Stimulated activated CD8-positive, alpha-beta memory T cell treated with anti-CD3 and anti-CD28 coated beads, Interleukin-12 subunit alpha, Interleukin-12 subunit beta, amount 100 ng/mL, for 24 hours (primary cell): ENCODE measurements at regions not wholly inside any gene's neighbourhood (a gene's known extent, or its start where the extent isn't known, plus 50 kb on each side); places are given as distances from the start of the nearest gene placed in this dataset.
"Not testable (repeated sequence)": the region's sequence is repeated elsewhere in the genome, so short reads cannot be mapped to it uniquely, and the experiment has no call there.

ENCODE experiments used
- DNase-seq: peaks from one replicate; pipeline ENCODE4 v3.0.0-alpha.2; 2020; ENCODE audit errors: extremely low read depth

DNA sequence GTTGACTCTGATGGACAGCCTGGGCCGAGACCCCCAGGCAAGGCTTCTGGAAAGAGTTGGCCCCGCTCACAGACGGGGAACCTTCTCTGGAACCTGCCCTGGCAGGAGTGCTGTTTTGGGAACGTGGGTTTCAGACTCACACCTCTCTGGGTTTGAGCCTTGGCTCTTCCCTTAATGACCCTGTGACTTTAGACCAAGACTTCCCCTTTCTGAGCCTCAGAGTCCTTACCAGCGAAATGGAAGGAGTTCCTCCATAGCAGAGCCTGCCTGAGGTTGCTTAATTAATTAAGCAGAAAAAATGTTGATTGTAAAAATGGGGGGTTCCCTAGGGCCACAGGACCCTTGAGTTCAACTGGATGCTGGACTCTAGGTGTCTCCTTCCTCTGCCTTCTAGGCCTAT, 408.2 kb downstream of the SEC14L1 start:
- DNase-seq, result no peak

DNA sequence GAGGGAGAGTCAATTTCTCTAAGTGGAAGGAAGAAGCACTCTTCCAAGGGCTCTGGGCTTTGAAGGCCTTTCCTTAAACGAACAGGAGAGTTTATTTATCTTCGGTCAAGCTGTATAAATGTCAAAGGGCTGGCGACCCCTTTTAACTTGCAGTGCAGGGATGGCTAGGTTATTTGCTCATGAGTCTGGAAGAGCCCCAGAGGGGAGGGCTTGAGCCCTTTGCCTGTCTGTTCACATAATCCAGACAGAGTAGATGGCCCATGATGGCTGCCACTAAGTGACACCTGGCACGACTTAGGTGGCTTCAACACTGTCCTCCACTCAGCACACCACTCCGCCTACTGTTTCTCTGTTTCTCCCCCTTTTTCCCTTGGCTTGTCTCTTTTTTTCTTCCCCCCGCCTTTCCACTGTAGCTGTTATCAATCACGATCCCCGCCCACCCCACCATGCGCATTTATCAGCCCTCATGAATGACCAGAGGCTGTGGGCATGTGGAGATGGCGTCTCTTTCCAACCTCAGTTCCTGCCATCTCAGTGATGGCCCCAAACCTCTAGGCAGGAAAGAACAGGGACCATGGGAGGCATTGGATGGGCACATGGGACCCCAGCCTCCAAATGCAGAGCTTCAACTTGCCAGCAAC, 408.7 kb upstream of the TNRC6C start:
- no peak for DNase-seq

DNA sequence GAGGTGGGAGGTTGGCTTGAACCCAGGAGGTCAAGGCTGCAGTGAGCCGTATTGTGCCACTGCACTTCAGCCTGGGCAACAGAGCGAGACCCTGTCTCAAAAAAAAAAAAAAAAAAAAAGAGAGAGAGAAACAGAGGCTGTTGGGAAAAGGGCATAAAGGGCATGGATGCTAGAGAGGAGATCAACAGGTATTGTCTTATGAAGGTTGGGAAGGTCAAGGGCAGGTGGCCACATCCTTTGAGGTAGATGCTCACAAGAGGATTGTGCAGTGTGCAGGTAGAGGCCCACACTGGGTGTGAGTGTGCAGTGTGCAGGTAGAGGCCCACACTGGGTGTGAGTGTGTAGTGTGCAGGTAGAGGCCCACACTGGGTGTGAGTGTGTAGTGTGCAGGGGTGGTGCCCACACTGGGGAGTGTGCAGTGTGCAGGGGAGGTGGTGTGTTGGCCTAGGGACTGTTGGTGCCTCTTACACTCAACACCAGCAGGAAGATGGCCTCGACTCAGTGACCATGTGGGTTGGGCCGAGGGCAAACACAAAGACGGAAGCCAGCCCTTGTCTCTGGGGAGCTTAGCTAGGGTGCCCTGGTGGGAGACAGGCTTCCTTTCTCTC, 404.9 kb upstream of the TNRC6C start:
- DNase-seq, result no peak

DNA sequence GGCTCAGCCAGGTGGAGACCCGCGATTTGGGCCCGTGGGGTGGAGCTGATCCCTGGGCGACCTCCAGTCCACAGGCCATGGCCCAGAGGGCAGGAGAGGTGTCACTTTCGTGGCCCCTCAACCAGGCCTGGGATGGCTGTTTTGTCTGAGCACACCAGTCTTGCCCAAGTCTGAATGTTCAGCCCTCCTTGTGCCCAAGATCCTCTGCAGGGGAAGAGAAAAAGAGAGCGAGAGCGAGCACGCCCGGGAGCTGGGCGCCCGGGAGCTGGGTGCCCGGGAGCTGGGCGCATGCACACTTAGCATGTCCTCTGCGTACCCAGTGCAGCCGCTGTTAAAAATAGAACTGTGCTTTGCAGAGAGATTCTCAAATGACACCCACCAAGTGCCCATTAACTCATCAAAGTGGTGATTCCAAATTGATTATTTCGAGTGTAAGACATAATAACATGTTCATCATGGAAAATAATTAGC, 403.3 kb upstream of the TNRC6C start:
- no peak for DNase-seq

DNA sequence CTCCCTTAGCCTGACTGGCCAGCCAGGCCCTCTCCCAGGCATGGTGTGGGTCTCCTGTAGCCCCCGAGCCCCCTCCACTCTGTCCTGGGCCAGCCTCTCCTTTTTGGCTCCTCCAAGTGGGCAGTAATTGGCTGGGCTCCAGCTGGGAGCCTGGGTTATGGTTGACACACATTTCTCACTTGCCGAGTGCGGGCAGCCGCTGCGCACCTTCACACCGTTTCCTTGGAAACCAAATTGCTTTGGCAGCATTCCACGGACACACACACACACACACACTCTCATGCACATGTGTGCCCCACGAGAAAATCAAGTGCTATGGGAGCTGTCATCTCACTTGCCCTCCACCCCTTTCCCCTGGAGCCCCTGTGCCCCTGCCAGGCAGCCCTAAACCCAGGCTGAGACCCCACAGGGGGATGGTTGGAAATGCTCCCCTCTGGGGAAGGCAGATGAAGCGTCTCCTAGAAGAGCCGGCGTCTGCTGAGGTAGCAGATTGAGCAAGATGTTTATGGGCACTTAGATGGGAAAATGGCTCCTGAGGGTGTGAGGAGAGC, 402.7 kb upstream of the TNRC6C start:
- no peak for DNase-seq

DNA sequence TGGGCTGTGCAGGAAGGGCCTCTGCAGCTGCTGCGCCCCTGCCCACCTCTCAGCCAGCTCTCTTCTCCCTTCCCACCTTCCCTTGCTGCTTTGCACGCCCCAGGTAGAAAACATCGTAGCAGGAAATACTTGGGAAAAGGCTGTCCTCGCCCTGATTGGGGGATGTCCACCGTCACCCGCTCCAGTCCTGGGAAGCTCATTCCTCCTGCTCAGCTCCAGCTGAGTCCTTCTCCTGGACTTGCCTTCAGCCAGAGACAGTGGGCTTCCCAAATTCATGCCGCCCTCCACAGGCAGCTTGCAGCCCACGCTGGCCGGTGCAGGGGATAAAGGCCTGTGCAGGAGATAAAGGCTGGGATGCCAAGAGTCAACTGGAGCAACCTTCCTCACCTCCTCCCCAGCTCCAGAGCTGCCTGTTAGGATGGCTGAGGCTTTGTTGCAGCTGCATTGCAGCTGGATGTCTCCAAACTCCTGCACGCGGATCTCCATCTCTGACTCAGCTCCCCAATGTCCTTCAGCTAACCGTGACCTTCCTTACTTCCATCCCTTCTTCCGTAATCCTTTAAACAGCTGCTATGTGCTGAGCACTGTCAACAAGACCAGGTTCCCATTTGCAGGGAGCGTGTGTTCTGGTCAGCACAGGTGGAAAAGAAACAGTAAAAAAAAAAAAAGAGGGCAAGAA, 402.0 kb upstream of the TNRC6C start:
- no peak for DNase-seq

DNA sequence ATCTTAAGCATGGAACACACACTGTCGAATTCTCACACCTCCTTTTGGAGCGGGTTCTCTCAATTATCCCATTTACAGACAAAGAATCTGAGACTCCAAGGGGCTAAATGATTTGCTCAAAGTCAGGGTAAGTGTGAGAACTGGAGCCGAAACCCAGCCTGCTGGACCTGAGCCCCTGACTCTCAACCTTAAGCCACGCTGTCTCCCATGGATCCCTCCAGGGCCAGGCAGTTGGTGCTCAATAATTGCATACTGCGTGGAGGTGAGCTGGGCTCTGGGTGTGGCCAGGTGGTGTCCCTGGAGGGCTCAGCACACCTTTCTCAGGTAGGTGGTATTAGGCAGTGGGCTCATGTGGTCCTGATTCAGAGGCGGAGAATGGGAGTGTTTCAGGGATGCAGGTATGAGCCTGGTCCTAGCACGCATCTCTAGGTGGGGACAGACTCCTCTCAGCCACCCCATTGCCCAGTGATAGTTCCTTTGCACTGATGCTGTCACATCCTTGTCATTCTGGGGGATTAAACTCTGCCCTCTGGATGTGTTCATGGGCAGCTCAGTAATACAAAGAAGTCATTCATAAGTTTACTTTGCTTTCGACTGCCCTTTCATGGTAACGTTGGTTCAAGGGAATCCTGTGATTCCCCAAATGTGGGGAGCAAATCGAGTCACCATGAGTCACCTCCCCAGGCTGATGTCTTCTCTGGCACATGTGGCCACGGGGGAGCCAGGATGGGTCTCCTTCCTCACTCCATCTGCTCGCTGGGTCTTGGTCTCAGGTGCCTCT, 399.5 kb upstream of the TNRC6C start:
- no peak for DNase-seq

DNA sequence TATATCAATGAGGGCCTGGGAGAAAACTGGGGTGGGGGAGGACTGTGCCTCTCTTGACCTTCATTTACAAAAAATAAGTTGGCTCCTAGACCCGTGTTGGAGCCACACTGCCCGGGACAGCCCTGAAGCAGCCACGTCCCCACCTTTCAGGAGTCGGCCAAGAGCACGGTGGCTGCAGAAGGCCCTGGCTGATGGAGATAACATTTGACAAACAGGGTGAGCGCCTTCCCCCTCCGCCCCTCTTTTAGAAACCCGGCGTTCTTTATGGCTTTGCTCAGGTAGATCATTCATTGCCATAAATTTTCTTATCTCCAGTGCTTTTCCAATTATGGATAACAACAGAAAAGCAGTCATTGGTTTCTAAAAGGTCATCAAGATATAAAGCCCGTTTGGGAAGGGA, 398.1 kb upstream of the TNRC6C start:
- DNase-seq, result no peak

DNA sequence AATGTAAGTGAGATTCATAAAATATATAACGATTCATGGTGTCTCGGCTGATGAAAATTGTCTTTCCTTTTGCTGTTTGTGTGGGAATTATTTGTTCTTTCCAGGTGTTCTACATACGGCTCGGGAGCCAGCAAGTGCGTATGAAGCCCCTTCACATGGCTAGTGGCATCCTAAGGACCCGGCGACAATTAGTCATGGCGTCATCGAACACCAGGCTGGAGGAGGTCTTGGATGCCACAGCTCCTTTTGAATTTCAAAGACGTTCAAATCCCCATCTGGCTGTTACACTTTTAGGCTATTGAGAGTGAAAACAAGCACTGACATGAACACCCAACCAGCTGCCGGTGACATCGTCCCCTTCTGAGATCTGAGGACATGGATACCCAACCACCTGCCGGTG, 397.7 kb upstream of the TNRC6C start:
- DNase-seq, result no peak

DNA sequence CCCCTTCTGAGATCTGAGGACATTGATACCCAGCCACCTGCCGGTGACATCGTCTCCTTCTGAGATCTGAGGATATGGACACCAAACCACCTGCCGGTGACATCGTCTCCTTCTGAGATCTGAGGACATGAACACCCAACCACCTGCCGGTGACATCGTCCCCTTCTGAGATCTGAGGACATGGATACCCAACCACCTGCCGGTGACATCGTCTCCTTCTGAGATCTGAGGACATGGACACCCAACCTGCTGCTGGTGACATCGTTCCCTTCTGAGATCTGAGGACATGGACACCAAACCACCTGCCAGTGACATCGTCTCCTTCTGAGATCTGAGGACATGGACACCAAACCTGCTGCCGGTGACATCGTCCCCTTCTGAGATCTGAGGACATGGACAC, 396.1 kb upstream of the TNRC6C start:
- DNase-seq, result not testable (repeated sequence)

DNA sequence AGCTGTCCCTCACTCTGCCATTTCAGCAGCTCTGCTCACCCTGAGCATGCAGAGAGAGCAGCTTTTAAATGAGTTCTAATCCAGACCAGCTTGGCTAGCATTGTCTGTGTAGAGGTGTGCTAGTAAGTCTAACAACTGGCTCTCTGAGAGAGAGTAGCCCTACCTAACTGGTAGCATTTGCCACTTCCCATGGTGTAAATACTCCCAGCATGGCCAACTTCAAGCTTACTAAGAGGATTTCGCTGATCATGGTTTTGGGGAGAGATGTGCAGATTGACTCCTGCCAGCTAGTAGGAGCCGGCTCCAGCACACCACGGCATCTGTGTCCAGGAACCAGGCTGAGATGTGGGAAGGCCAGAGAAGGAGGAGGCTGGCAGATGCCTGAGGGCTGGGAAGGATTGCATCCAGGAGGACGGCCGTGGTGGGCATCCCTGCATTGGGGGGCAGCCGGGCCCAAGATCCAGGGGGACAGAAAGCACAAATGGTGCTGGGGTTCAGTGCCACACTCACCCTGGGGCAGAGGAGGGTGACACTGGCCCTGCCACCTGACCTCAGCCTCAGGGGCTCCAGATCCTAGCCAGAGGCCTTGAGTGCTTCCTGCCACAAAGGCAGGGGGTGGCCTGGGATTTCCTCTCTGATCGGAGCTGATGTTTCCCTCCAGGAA, 394.9 kb upstream of the TNRC6C start:
- DNase-seq, result no peak

DNA sequence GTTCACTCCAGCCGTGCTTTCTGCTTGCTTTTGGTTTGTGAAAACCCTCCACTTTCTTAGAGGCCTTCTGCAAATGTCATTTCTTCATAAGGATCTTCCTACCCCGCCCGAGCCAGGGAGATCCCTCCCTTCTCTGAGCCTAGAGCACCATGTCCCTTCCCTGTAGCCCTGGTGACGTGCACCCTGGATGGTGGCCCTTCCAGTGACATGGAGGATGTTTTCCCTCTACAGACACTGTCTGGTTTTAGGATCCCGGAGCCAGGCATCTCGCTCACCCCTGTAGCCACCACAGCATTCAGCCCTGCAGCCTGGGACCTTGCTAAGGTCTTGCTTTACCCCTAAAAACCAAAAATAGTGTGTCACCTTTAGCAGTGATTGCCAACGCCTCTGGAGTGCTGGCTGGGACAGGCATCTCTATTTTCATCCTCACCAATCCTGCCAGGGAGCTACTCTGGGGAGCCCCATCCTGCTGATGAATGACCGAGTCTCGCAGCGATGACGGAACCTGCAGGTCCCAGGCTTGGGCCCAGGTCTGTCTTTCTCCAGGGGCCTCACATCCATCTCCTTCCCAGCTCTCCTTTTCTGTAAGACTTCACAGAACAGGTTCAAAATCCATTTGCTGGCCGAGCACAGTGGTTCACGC, 394.1 kb upstream of the TNRC6C start:
- no peak for DNase-seq

DNA sequence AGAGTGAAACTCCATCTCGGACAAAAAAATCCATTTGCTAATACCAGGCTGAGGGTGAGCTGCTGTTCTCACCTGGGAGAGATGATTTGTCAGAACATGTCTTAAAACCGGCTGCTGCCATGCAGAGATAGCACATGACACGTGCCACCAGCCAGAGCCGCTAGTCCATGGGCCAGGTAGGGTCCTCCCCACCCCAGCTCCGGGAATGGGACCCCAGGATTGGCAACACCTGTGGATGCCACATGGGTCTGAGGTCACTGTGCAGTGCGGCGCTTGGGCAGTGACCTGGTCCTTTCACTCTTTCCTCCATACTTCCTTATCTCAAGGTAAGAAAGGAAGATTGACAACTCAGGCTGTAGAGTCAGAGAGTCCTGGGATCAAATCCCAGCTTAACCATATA, 393.3 kb upstream of the TNRC6C start:
- no peak for DNase-seq

DNA sequence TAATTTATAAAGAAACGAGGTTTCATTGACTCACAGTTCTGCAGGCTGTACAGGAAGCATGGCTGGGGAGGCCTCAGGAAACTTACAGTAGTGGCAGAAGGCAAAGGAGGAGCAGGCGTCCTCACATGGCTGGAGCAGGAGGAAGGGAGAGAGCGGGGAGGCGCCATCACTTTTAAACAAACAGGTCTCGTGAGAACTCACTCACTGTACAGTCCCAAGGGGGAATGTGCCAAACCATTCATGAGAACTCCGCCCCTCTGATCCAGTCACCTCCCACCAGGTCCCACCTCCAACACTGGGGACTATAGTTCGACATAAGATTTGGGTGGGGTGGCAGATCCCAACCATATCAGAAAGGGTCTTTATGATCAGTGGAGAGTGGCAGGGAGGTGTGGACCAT, 392.4 kb upstream of the TNRC6C start:
- no peak for DNase-seq

DNA sequence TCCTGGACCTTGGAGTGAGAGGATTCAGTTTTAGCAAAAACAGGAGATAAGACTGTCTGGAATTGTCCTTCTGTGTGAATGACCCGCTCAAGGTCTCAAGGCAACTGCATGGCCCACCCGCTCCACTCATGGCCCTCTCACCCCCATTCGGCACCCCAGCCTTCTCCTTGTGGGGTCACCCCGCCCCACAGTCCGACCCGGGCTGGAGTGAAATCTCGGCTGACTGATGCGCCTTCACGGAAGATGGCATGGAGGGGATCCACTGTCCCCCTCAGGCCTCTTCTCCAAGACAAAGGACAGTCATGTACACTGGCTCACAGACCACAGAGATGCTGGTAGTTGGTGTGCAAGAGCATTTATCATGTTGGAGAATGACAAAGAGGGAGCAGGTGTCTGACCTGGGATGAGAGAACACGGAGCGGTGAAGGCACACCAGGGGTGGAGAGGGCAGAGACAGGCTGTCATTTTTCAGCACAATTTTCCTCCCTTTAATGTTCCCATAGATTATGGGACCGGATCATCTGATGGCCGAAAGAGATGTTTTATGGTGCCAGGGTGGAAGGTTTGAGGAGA, 391.9 kb upstream of the TNRC6C start:
- no peak for DNase-seq

DNA sequence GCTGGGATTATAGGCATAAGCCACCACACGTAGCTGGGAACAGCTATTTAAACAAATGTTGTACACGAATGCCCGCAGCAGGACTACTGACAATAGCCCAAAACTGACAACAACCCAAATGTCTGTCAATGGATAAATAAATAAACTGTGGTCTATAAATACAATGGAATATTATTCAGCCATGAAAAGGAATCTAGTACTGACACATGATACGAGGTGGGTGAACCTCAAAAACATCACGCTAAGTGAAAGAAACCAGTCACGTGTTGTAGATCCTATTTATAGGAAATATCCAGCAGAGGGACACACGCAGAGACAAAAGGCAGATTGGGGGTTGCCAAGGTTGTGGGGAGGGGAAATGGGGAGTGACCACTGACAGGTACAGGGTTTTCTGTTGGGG, 390.0 kb upstream of the TNRC6C start:
- no peak for DNase-seq

DNA sequence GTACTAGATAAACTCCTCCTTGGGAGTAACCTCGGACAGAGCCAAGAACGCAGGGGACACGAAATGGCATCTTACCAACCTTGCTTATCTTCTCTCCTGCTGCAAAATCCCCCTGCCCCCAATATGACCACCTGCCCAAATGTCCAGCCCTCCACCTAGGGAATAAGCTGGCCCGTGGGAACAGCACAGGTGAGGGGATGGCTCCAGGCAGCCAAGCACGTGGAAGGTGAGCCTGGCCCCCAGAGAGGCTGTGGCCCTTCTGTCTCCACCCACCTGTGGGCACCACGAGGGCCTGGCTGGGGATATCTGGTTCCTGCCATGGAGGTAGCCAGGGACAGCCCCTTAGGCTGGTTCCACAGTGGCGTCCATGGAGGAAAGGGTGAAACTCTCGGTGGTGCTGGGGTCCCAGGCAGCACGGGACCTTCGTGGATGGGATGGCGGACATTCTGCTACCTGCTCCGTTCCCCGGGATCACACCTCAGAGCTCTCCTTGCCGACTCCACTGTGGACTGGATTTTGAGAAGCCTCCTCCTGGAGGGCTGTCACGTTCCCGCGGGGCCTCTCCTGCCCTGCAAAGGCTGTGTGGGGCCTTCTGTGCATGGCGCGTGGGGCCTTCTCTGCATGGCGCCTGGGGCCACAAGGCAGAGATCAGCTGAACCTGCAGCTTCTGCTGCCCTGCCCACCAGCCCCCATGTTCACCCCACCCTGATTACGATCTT, 388.5 kb upstream of the TNRC6C start:
- no peak for DNase-seq

DNA sequence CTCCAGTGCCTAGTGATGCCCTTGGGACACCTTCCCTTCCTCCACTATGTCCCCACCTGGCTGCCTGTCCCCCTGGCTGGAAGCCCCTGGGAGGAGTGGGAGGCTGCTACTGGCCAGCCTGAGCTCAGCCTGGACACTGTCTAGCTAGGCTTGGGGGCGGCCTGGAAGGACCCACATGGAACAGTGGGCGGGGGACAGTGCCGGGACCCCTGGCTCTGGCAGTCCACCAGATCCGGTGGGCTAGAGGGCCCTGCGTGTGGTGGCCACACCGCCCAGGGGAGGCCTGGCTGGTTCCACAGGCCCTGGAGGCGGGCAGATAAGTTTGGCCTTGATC, 388.0 kb upstream of the TNRC6C start:
- DNase-seq, result no peak

DNA sequence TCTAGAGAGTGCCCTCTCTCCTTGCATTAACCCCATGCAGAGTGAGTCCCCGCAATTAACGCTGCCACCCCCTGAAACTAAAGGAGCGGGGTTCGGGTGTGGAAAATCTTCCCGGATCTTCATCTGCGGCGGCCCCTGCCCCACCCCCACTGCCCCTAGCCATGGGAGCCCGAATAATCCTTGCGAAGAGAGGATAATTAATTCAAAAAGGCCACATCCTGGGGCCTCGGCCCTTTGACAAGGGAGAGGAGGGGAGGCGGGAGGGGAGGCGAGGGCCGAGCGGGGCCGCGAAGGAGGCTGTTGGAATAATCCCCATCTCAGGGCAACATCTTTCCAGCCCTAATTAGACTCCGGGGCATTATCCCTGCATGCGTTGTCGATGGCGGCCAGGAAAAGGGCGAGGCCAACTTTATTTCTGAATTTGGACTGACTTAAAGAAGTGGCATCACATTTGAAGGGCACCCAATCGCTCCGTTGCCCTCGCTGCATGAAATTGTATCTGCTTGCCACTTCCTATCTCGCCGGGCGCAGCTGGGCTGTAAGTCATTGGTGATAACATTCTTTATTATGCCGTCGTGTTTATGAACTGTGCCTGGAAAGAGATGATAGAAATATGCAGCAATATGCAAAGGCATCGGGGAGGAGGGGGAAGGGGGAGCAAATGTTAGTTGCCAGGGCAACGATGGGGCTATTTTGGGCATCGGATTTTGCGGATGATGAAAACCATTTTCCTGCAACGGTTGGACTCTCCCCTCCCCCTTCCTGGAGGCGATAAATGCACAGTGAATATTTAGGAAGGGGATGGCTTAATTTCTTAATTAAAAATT, 387.1 kb upstream of the TNRC6C start:
- DNase-seq, result no peak
